Activated CD4-positive, alpha-beta T cell treated with anti-CD3 and anti-CD28 coated beads, Interleukin-2, amount 50 U/mL, for 1 hour (primary cell): ENCODE measurements at regions not wholly inside any gene's neighbourhood (a gene's known extent, or its start where the extent isn't known, plus 50 kb on each side); places are given as distances from the start of the nearest gene placed in this dataset.

ENCODE experiments used
- DNase-seq: peaks from one replicate; pipeline ENCODE4 v3.0.0-alpha.2; 2020

- DNase-seq, result peak; percentile 14
Measured at GRCh38 chr3:189049458-189050236, 122.1 kb upstream of the TPRG1 start.

GRCh38 chr3:189053322-189053721, 118.4 kb upstream of the TPRG1 start:
- no peak for DNase-seq

GRCh38 chr3:189056646-189057335, 115.0 kb upstream of the TPRG1 start:
- no peak for DNase-seq

- DNase-seq, result no peak
Measured at GRCh38 chr3:189057369-189057768, 114.4 kb upstream of the TPRG1 start.

- no peak for DNase-seq
Measured at GRCh38 chr3:189058071-189058470, 113.7 kb upstream of the TPRG1 start.

GRCh38 chr3:189070965-189071364, 100.8 kb upstream of the TPRG1 start:
- DNase-seq, result no peak

GRCh38 chr3:189071446-189071845, 100.3 kb upstream of the TPRG1 start:
- no peak for DNase-seq

GRCh38 chr3:189076449-189076848, 95.3 kb upstream of the TPRG1 start:
- DNase-seq, result no peak

GRCh38 chr3:189080745-189081144, 91.0 kb upstream of the TPRG1 start:
- no peak for DNase-seq

GRCh38 chr3:189082666-189083427, 88.9 kb upstream of the TPRG1 start:
- DNase-seq, result no peak

- DNase-seq, result no peak
Measured at GRCh38 chr3:189084620-189085019, 87.2 kb upstream of the TPRG1 start.

- no peak for DNase-seq
Measured at GRCh38 chr3:189092547-189092946, 79.2 kb upstream of the TPRG1 start.

GRCh38 chr3:189094539-189094938, 77.2 kb upstream of the TPRG1 start:
- DNase-seq, result no peak

GRCh38 chr3:189096092-189096491, 75.7 kb upstream of the TPRG1 start:
- DNase-seq, result no peak

- no peak for DNase-seq
Measured at GRCh38 chr3:189099031-189099471, 72.7 kb upstream of the TPRG1 start.

GRCh38 chr3:189099505-189100290, 72.1 kb upstream of the TPRG1 start:
- no peak for DNase-seq

GRCh38 chr3:189100866-189101265, 70.9 kb upstream of the TPRG1 start:
- DNase-seq, result no peak

GRCh38 chr3:189101594-189101993, 70.2 kb upstream of the TPRG1 start:
- DNase-seq, result no peak

- DNase-seq, result no peak
Measured at GRCh38 chr3:189103208-189103607, 68.6 kb upstream of the TPRG1 start.

- DNase-seq, result no peak
Measured at GRCh38 chr3:189108067-189108466, 63.7 kb upstream of the TPRG1 start.

GRCh38 chr3:189108735-189109134, 63.0 kb upstream of the TPRG1 start:
- no peak for DNase-seq

GRCh38 chr3:189109145-189109544, 62.6 kb upstream of the TPRG1 start:
- no peak for DNase-seq

GRCh38 chr3:189117087-189117486, 54.7 kb upstream of the TPRG1 start:
- no peak for DNase-seq
